Kidney glomerular epithelial cell (primary cell): ENCODE measurements at regions not wholly inside any gene's neighbourhood (a gene's known extent, or its start where the extent isn't known, plus 50 kb on each side); places are given as distances from the start of the nearest gene placed in this dataset.

Experiments
- DNase-seq: peaks from one replicate; lab custom pipeline; 2025; lab: John Stamatoyannopoulos, UW

GRCh38 chr5:31137676-31138075 is 55.8 kb upstream of the CDH6 start:
- no peak for DNase-seq

GRCh38 chr5:31135542-31135941 is 57.9 kb upstream of the CDH6 start:
- no peak for DNase-seq

- no peak for DNase-seq
These were observed 60.0 kb upstream of the CDH6 start for GRCh38 chr5:31133488-31133887.

GRCh38 chr5:31131381-31131891 is 62.0 kb upstream of the CDH6 start:
- DNase-seq, result peak; percentile 69

- no peak for DNase-seq
These were observed 62.8 kb upstream of the CDH6 start for GRCh38 chr5:31130676-31131075.

GRCh38 chr5:31124651-31125305 is 68.7 kb upstream of the CDH6 start:
- DNase-seq, result no peak

- no peak for DNase-seq
These were observed 69.5 kb upstream of the CDH6 start for GRCh38 chr5:31124026-31124425.

GRCh38 chr5:31122998-31123951 is 70.2 kb upstream of the CDH6 start:
- peak; percentile 64 for DNase-seq

GRCh38 chr5:31121224-31121623 is 72.3 kb upstream of the CDH6 start:
- peak; percentile 73 for DNase-seq

- no peak for DNase-seq
These were observed 72.9 kb upstream of the CDH6 start for GRCh38 chr5:31120642-31120948.

GRCh38 chr5:31119938-31120641 is 73.4 kb upstream of the CDH6 start:
- peak; percentile 98 for DNase-seq

GRCh38 chr5:31116466-31117031 is 76.9 kb upstream of the CDH6 start:
- no peak for DNase-seq

GRCh38 chr5:31114817-31115216 is 78.7 kb upstream of the CDH6 start:
- DNase-seq, result no peak

GRCh38 chr5:31113666-31114350 is 79.7 kb upstream of the CDH6 start:
- DNase-seq, result no peak

GRCh38 chr5:31113101-31113500 is 80.4 kb upstream of the CDH6 start:
- peak; percentile 65 for DNase-seq

GRCh38 chr5:31107091-31107518 is 86.4 kb upstream of the CDH6 start:
- peak; percentile 96 for DNase-seq

GRCh38 chr5:31106691-31107090 is 86.8 kb upstream of the CDH6 start:
- peak; percentile 96 for DNase-seq

GRCh38 chr5:31106278-31106677 is 87.2 kb upstream of the CDH6 start:
- DNase-seq, result peak; percentile 80

GRCh38 chr5:31104775-31105174 is 88.7 kb upstream of the CDH6 start:
- DNase-seq, result no peak

- no peak for DNase-seq
These were observed 92.6 kb upstream of the CDH6 start for GRCh38 chr5:31100781-31101310.

- DNase-seq, result no peak
These were observed 93.4 kb upstream of the CDH6 start for GRCh38 chr5:31100047-31100575.
